AG09309 (cell line): ENCODE measurements at regions not wholly inside any gene's neighbourhood (a gene's known extent, or its start where the extent isn't known, plus 50 kb on each side); places are given as distances from the start of the nearest gene placed in this dataset.

ENCODE experiments used
- DNase-seq: peaks from one replicate; pipeline ENCODE4 v3.0.0-alpha.2; 2010; ENCODE audit warnings: low read depth
- H3K4me3 ChIP-seq: 2 replicates; pipeline ENCODE4 v1.5.1; 2011; ENCODE audit warnings: mild to moderate bottlenecking, low read depth, low read length, moderate library complexity; ENCODE audit not compliant: control insufficient read depth
- CTCF ChIP-seq: IDR thresholded peaks from 2 replicates; pipeline ENCODE4 v1.5.1; 2011; ENCODE audit warnings: mild to moderate bottlenecking, low read depth, low read length, inconsistent platforms; ENCODE audit not compliant: insufficient read depth, control insufficient read depth; ENCODE audit errors: missing control alignments

- peak; percentile 69 for DNase-seq
- TF ChIP-seq CTCF = no peak
- no peak overlapping the region for H3K4me3 ChIP-seq
Measured at GRCh38 chr5:68834491-68834981, 259.3 kb upstream of the SLC30A5 start.

GRCh38 chr5:68838157-68838718, 255.6 kb upstream of the SLC30A5 start:
- no peak for DNase-seq
- no peak overlapping the region for H3K4me3 ChIP-seq
- TF ChIP-seq CTCF = no peak

- no peak overlapping the region for H3K4me3 ChIP-seq
- peak; percentile 94 for DNase-seq
- TF ChIP-seq CTCF = no peak
Measured at GRCh38 chr5:68839019-68839552, 254.7 kb upstream of the SLC30A5 start.

- no peak for DNase-seq
- H3K4me3 ChIP-seq = no peak overlapping the region
- no peak for TF ChIP-seq CTCF
Measured at GRCh38 chr5:68843624-68844364, 250.0 kb upstream of the SLC30A5 start.

GRCh38 chr5:68845131-68845530, 248.7 kb upstream of the SLC30A5 start:
- DNase-seq = no peak
- no peak for TF ChIP-seq CTCF
- no peak overlapping the region for H3K4me3 ChIP-seq

GRCh38 chr5:68846828-68847227, 247.0 kb upstream of the SLC30A5 start:
- no peak overlapping the region for H3K4me3 ChIP-seq
- DNase-seq = no peak
- TF ChIP-seq CTCF = no peak

- no peak for DNase-seq
- H3K4me3 ChIP-seq = no peak overlapping the region
- no peak for TF ChIP-seq CTCF
Measured at GRCh38 chr5:68848091-68848490, 245.7 kb upstream of the SLC30A5 start.
